ENCODE measurements at regions not wholly inside any gene's neighbourhood (a gene's known extent, or its start where the extent isn't known, plus 50 kb on each side); places are given as distances from the start of the nearest gene placed in this dataset.
A peak's percentile ranks its signal among the peaks of the same experiment; 100 is the strongest.

DNA sequence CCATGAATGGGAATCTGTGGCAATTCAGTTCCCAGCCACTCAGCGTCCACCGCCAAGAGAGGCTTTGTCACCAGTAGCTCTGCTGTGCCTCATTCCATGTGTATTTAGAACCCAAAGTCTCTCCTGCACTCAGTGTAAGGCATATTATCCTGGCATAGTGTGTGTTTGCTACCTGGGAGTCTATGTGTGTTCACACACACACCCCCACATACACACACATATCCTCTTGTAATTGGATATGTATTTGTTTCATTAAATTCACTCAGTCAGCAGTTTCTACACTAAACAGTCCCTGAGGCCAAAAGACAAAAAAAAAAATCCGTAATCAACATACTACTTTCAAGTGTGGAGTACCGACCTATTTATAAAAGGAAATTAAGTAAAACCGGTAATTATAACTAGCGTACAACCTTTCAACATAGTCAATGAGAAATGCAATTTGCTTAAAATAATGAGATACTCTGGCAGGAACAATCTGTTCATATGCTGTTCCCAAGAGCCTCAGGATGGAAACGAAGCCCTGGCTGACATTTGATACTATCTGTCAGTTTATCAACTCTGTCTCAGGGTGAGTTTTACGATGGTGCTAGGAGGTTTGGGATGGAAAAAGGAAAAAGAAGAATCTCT is 425.8 kb upstream of the CELF2 start:
- H3K27me3 ChIP-seq, result no peaks in the 10 kb centered on the region
- no peak for DNase-seq
- no peaks in the 10 kb centered on the region for H3K9me3 ChIP-seq
- no peak overlapping the region for H3K27ac ChIP-seq
- no peaks in the 10 kb centered on the region for H3K36me3 ChIP-seq
- H3K4me1 ChIP-seq, result no peaks in the 10 kb centered on the region
- no peak for TF ChIP-seq CTCF (IDR thresholded peaks at IDR 0.05)
- no peak for TF ChIP-seq POLR2A (IDR thresholded peaks at IDR 0.05)
- no peak overlapping the region for H3K4me3 ChIP-seq

GRCh38 chr10:10596256-10596655 is 421.4 kb upstream of the CELF2 start:
- Histone ChIP-seq H3K4me3 (no peak overlapping the region), H3K36me3 (no peaks in the 10 kb centered on the region), H3K27ac (no peak overlapping the region), H3K9me3 (no peaks in the 10 kb centered on the region), H3K4me1 (no peaks in the 10 kb centered on the region), H3K27me3 (no peaks in the 10 kb centered on the region)
- no peak for TF ChIP-seq POLR2A (IDR thresholded peaks at IDR 0.05)
- no peak for TF ChIP-seq CTCF (IDR thresholded peaks at IDR 0.05)
- no peak for DNase-seq

DNA sequence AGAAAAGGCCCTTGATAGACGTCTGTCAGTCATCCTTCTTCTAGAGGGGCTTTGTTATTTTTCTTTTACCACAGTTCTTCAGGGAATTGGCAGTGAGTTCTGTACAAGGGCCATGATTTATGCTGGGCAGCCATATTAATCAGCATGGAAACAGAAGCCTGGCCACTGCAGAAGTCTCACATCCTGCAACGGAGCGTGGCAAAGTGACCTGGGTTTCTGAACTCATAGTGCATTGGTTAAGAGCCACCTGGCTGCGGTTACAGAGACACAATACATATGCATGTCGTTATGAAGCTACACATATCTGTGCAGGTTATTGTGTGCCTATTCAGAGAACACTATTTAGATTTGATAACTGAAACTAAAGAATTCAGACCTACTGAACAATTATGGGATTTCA is 419.4 kb upstream of the CELF2 start:
- DNase-seq, result no peak
- TF ChIP-seq POLR2A (IDR thresholded peaks at IDR 0.05) (no peak), CTCF (IDR thresholded peaks at IDR 0.05) (no peak)

GRCh38 chr10:10600004-10600403 is 417.7 kb upstream of the CELF2 start:
- H3K36me3 ChIP-seq, result no peaks in the 10 kb centered on the region
- H3K27me3 ChIP-seq, result no peaks in the 10 kb centered on the region
- no peaks in the 10 kb centered on the region for H3K4me1 ChIP-seq
- H3K4me3 ChIP-seq, result no peak overlapping the region
- no peaks in the 10 kb centered on the region for H3K9me3 ChIP-seq
- DNase-seq, result no peak
- no peak for TF ChIP-seq POLR2A (IDR thresholded peaks at IDR 0.05)
- TF ChIP-seq CTCF (IDR thresholded peaks at IDR 0.05), result no peak
- no peak overlapping the region for H3K27ac ChIP-seq

More for the DNA sequence above, 419.4 kb upstream of the CELF2 start:
- no peaks in the 10 kb centered on the region for H3K36me3 ChIP-seq
- H3K27ac ChIP-seq, result no peak overlapping the region
- no peak overlapping the region for H3K4me3 ChIP-seq
- H3K9me3 ChIP-seq, result no peaks in the 10 kb centered on the region
- H3K27me3 ChIP-seq, result no peaks in the 10 kb centered on the region
- no peaks in the 10 kb centered on the region for H3K4me1 ChIP-seq

DNA sequence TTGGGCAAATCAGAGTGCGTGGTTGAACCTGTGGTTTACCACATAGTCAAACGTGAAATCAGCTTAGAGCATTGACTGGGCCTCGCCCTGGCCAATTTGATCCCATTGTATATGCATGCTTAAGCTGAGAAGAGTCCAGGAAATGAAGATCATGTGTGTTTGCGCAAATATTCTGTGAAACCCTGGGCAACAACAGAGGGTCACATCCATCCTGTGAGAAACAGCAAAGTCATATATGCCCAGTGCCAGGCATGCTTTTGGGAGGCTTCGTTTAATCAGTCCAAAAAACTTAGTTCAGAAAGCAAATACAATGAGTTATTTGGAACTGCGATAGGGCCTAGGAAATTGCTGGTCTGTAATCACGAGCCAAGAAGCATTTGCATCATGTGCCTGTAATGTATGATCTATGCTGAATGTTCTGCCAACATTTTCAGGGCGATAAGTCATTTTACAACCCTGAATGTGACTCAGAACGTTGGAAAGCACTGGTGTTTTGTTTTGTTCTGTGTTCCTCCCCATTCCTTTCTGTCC is 412.1 kb upstream of the CELF2 start:
- peak overlapping the region in 3 of 4 donors; percentile 32 to 50 (median 34) for H3K27ac ChIP-seq
- H3K9me3 ChIP-seq, result no peaks in the 10 kb centered on the region
- H3K27me3 ChIP-seq, result no peaks in the 10 kb centered on the region
- TF ChIP-seq CTCF (IDR thresholded peaks at IDR 0.05), result no peak
- TF ChIP-seq POLR2A (IDR thresholded peaks at IDR 0.05), result no peak
- no peak for DNase-seq
- H3K4me3 ChIP-seq, result no peak overlapping the region
- no peaks in the 10 kb centered on the region for H3K4me1 ChIP-seq
- no peaks in the 10 kb centered on the region for H3K36me3 ChIP-seq
